Head of caudate nucleus (tissue), 42 donors: ENCODE measurements at regions not wholly inside any gene's neighbourhood (a gene's known extent, or its start where the extent isn't known, plus 50 kb on each side); places are given as distances from the start of the nearest gene placed in this dataset.
"Not testable (repeated sequence)": the region's sequence is repeated elsewhere in the genome, so short reads cannot be mapped to it uniquely, and the experiment has no call there.

Experiments used
- DNase-seq, 42 donors: peaks; one replicate each; pipeline versions ENCODE4 v3.0.0 to v3.0.0-alpha.2; 2020 to 2021; ENCODE audit warnings: mixed read lengths in 7 of 42
- intact Hi-C: fragments of 100-400 bp; cut with DNase I; formaldehyde crosslinking; loops from one replicate; pipeline ENCODE4 v1.15.0; 2022

GRCh38 chr12:19981944-19982343 lies 386.4 kb upstream of the PDE3A start:
- intact Hi-C loops, result no loop called here
- DNase-seq, result no peak

DNA sequence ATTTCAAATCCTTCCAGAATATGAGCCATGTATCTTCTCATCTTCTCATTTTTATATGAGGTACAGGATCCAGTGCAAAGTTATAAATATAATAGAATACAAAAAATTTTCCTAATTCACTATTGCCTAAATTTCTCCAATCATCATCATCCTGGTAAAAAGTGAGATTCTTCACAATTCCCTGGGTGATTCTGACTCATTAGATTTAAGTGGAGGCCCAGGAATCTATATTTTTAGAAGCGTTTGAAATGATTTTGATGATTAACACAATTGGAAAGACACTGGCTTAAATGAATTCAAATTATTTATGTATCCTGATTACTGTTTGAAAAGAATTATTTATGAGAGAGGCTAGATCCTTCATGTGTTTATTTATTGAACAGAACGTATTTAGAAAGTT lies 380.3 kb upstream of the PDE3A start:
- no peak for DNase-seq
- intact Hi-C loops, result no loop called here

DNA sequence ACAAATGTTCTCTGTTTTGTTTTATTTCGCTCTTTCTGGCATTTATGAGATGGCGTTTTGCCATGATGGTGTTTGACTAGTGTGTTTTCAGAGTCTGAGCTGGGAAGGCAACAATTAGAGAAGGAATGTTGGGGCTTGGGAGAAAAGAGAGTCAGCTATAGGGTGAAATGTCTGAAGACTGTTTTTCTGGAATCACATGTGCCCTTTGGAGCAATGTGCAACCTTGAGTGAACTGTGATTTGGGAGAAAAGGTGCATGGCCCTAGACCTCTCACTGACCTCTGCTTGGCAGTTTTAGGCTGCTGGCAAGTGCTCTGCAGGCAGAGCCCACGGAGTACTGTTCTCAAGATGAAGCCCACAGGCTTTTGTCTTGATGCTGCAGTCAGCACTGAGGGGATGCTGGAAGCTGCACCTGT lies 379.9 kb upstream of the PDE3A start:
- intact Hi-C loops, result no loop called here
- no peak for DNase-seq

DNA sequence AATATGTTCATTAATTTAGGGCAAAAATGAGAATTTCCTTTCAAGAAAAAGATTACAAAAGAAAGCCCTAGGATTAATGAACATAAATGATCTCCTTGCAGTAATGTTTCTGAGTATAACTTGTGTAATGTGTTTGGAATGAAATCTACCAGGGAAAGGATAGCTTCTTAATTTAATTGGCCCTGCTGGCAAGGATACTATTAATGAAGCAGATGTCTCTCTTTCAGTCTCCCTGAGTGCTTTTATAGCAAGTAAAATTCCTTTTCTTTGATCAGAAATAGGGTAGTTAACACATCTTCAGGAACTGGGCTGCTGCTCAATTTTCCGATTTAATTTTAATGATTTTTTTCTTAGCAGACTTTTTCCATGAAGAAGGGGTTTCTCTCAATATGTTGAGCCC lies 379.4 kb upstream of the PDE3A start:
- DNase-seq, result no peak
- intact Hi-C loops, result no loop called here

GRCh38 chr12:19991146-19991545 lies 377.2 kb upstream of the PDE3A start:
- DNase-seq, result no peak
- intact Hi-C loops, result no loop called here

GRCh38 chr12:19992311-19992710 lies 376.0 kb upstream of the PDE3A start:
- intact Hi-C loops, result no loop called here
- DNase-seq, result no peak

DNA sequence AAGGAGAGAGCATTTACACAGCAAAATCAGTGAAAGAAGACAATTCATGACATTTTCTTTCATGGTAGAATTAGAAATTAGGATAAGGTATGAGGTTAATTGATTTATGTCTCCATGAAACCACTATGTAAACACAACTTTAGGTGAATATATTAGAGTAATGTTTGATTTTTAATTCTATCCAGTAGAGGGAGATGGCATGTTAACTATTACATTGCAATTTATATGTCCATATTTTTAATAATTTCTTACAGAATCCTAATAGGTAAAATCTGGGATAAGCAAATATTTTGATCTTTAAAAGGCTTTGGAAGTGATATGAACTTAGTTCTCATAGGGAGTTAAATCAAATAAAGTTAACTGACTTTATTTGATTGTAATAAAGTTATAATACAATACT lies 373.4 kb upstream of the PDE3A start:
- intact Hi-C loops, result no loop called here
- DNase-seq, result no peak

DNA sequence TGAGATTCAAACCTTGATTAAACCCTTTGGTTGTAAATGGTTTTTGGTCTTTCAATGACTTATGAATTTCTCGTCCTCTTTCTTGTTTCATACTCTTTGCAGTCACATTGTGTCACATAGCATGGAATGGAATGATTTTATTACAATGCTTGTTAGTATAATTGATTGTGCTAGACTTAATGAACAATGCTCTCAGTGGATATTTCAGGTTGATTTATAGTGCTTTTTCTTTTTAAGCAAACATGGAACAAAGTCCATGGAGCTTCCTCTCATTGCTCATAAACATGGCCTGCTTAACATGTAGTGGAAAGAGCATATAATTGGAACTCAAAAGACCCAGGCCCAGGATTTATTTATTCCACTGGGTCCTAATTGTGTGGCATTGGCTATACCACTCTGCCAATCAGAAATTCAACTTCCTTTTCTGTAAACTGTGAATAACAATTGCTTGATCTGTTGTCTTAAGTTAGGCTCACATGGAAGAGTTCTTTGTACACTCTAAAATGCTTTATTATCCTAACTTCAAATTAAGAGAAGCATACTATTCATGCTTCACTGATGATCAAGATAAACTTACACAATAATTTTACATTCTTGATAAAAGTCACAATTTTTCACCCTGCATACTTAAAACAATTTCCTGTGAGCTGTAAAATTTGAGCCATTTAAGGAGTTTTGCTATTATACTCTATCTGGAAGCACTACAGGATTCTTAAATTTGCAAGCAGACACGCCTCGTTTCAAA lies 370.5 kb upstream of the PDE3A start:
- intact Hi-C loops, result no loop called here
- DNase-seq, result no peak

GRCh38 chr12:19998411-19998810 lies 369.9 kb upstream of the PDE3A start:
- intact Hi-C loops, result no loop called here
- no peak for DNase-seq

GRCh38 chr12:19998961-19999804 lies 369.2 kb upstream of the PDE3A start:
- intact Hi-C loops, result no loop called here
- DNase-seq, result no peak

DNA sequence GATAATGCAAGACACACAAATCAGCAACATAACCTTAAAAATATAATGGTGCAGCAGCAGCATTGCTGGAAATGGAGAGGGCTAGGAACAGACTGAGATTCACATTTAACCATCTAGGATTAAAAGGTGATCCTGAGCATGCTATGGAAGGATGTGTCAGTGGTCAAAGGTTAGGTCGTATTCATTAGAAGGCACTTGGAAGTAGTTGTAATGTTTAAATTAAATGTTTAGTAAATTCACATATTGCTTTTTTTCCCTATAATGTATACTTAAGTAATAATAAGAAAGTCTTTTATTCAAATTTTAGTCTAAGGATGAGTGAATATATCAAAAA lies 368.6 kb upstream of the PDE3A start:
- no peak for DNase-seq
- intact Hi-C loops, result no loop called here

DNA sequence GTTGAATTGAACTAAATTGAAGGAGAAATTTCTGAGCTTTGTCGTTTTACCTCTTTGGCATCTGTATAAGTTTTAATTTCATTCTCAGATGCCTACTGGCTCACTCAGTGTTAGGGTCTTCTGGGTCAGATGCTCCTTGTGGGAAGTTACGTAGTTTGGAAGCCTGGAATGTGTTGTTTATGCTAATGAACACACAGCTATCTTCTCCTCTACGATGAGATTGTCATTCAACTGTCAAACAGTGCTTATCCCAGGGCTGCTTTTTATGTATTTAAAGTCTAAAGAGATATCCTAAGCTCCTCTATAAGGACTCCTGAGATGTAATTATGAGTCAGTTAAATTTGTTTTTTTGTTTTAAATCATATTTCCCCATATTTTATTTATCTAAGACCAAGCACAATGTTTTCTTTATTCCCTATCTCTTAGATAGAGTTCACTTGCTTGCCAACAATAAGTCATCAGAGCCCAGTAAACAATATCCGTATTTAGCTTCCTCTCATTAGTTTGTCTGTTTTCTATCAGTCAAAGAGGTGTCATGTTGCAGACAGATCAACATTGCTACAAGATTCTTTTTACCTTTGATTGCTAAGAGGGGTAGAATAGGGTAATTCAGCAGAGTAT lies 368.0 kb upstream of the PDE3A start:
- intact Hi-C loops, result no loop called here
- DNase-seq, result no peak

- no peak for DNase-seq
- intact Hi-C loops, result no loop called here
Measured at GRCh38 chr12:20003252-20003651, 365.1 kb upstream of the PDE3A start.

- DNase-seq, result no peak
- intact Hi-C loops, result no loop called here
Measured at GRCh38 chr12:20004952-20005351, 363.4 kb upstream of the PDE3A start.

- intact Hi-C loops, result no loop called here
Measured at GRCh38 chr12:20006871-20007730, 361.2 kb upstream of the PDE3A start.

GRCh38 chr12:20009965-20010364 lies 358.4 kb upstream of the PDE3A start:
- intact Hi-C loops, DNase-seq: not testable (repeated sequence)

More at GRCh38 chr12:20006871-20007730, 361.2 kb upstream of the PDE3A start:
- no peak for DNase-seq

DNA sequence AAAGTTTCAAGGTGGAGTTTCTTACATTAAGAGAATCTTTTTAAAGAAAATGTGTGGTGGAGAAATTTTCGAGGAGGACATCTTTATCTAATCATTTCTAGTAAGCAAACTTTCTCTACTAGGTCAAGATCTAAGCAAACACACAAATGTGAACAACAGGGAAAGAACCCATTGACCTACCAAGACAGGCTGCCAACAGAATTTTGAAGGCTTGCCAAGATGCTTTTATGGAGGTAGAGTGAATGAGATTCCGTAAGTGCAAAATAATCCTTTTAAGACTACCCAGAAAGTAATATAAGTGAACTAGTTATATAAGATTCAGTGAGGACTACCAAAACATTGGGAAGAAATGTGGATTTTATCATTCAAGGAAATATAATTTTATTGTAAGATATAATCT lies 357.1 kb upstream of the PDE3A start:
- peak in 1 of 42 donors; percentile 3 for DNase-seq

DNA sequence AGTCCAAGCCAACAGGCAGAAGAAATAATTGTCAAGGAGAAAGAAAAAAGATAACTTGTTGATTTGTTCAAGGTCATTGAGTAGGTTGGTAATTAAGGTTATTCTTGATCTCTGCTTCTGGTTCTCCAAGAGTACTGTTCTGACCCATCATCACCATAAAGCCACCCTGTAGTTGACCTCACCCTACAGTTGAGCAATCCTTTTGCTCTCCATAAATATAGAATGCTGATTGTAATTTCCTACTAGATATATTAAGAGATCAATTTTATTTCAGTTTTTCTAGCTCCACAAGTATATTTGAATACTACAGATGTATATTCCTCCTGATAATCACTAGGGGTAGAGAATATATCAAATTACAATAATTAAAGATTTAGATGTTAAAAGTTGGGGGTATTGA lies 350.5 kb upstream of the PDE3A start:
- intact Hi-C loops, result no loop called here
- no peak for DNase-seq

More for the DNA sequence above, 357.1 kb upstream of the PDE3A start:
- intact Hi-C loops, result no loop called here

DNA sequence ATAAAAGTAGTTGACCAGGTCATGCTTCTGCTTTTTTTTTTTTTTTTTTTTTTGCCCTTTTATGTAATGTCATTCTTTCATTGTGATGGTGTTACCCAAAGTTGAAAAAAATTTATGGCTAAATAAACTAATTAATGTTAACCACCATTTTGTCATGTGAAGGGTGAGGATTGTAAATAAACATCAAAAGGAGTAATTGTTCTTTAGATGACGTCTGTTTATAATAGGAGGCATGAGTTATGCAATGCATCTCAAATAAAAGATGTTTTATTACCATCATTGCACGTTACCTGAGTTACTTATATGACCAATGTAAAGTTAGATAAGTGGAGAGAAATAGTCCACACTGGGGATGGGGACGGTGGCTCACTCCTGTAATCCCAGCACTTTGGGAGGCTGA lies 349.9 kb upstream of the PDE3A start:
- intact Hi-C loops, result no loop called here
- DNase-seq, result no peak
